Adrenal gland (tissue), 9 donors: ENCODE measurements at regions not wholly inside any gene's neighbourhood (a gene's known extent, or its start where the extent isn't known, plus 50 kb on each side); places are given as distances from the start of the nearest gene placed in this dataset.

Experiments used
- DNase-seq, 7 donors: peaks; one replicate each; pipeline ENCODE4 v3.0.0-alpha.2; 2019 to 2020
- H3K27ac ChIP-seq, 5 donors: fragments of 200-600 bp; sonication (generic) in 4 of 5; 1 replicate in 3 of 5; 2 replicates in 2 of 5; pipeline versions ENCODE4 v1.5.1 to v1.8.0; 2016 to 2020; ENCODE audit warnings: mild to moderate bottlenecking in 1 of 5
- H3K27me3 ChIP-seq: fragments of 200-600 bp; 2 replicates; pipeline ENCODE4 v1.8.0; 2021
- H3K36me3 ChIP-seq, 2 donors: fragments of 200-600 bp; replicated peaks in 1 of 2; 1 replicate in 1 of 2; 2 replicates in 1 of 2; pipeline versions ENCODE4 v1.5.1 to v1.8.0; 2018 to 2022
- H3K4me1 ChIP-seq, 2 donors: fragments of 200-600 bp; replicated peaks in 1 of 2; 1 replicate in 1 of 2; 2 replicates in 1 of 2; pipeline versions ENCODE4 v1.5.1 to v1.8.0; 2018 to 2021
- H3K4me3 ChIP-seq, 4 donors: fragments of 200-600 bp; sonication (generic) in 3 of 4; one replicate each; pipeline ENCODE4 v1.5.1; 2016 to 2018
- H3K9me3 ChIP-seq, 3 donors: fragments of 200-600 bp; sonication (generic) in 1 of 3; replicated peaks in 1 of 3; 1 replicate in 2 of 3; 2 replicates in 1 of 3; pipeline versions ENCODE4 v1.5.1 to v1.8.0; 2016 to 2021
- CTCF ChIP-seq, 6 experiments: fragments of 450-650 bp in 4 of 6; fragments of 200-600 bp in 2 of 6; sonication (generic) in 1 of 6; IDR thresholded peaks; 1 replicate in 5 of 6; 2 replicates in 1 of 6; pipeline versions ENCODE4 v1.5.1 to v1.8.0; 2016 to 2021; ENCODE audit warnings: antibody characterized with exemption in 6 of 6, mild to moderate bottlenecking in 2 of 6, moderate library complexity in 1 of 6
- POLR2A ChIP-seq, 2 donors: fragments of 450-650 bp; IDR thresholded peaks; one replicate each; pipeline ENCODE4 v1.6.1; 2017; ENCODE audit warnings: antibody characterized with exemption in 2 of 2, mild to moderate bottlenecking in 2 of 2, moderate library complexity in 1 of 2
- WGBS, 4 donors: extraction: QIAGEN DNeasy Blood & Tissue Kit in 2 of 4; methylation state at CpG; one replicate each; pipeline versions ENCODE4 v1.1.5 to v1.1.7; 2013 to 2017; 5-methylcytosine and 5-hydroxymethylcytosine counted together
- intact Hi-C, 2 donors: fragments of 100-400 bp; cut with DNase I; formaldehyde crosslinking; loops; one replicate each; pipeline versions ENCODE4 v1.14.1 to v1.15.0; 2022 to 2023
- donor health status: healthy with polysubstance abuse.
- donor health status: Bipolar disorder and iron deficiency.
- donor health status: DM: yes; HTN: yes; CAD: no.
- donor health status: DM: no; HTN: no; CAD: no.
- donor health status: DM: no; HTN: no; CAD: no.

DNA sequence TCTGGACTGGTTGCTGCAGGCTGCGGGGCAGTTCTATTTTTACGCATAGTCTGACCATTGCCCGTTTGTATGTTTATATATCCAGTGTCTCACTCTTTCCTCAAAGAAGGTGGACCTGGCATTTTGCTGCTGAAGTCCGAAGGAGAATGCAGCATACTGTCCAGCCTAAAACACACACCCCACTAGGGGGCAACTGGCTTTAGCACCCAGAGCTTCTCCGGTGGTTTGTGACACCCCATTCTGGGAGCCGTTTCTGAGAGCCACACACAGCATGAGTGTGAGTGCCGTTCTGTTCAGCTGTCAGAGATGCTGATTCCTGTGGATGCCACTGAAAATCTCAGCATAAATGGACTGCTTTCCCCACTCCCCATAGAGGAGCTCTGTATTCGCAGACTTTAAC is 290.5 kb upstream of the TAS2R1 start:
- intact Hi-C loops = no loop called here

DNA sequence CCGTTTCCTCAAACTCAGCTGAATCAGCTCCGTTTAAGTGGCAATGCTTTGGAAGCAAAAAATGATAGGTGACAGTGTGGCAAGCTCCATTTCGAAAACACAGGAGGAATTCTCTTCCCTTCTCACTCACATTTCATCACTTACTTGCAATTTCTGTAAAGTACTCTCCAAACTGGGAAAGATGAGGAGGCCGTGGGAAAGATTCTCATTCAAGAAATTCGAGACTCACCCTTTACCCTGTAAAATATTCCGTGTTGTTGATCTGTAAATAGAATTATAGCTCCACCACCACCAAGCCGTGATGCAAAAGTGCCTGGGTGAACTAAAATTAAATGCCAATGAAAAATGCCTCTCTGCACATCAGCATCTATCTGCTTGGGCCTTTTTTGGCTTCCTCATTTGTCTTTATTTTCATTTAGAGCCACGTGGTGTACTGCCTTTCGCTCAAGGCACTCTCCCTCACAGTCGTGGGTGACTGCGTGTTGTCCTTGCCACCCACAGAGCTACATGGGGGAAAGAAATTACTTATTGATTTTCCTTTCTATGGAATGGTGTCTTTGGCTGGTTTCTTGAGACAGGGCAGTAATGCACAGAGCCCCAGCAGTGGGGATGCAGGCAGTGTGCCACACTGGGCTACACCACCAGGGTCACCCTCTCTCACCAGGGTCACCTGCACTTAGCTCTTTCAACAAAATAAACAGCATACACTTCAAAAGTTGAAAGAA is 289.3 kb upstream of the TAS2R1 start:
- no peak for DNase-seq
- Histone ChIP-seq H3K36me3 (no peaks in the 10 kb centered on the region), H3K4me1 (no peaks in the 10 kb centered on the region), H3K27ac (no peak overlapping the region), H3K4me3 (no peak overlapping the region), H3K27me3 (no peaks in the 10 kb centered on the region), H3K9me3 (no peaks in the 10 kb centered on the region)
- WGBS, 4 donors = 59 to 68% (median 60%) methylated on average over 11 of the region's 11 CpGs
- TF ChIP-seq POLR2A (IDR thresholded peaks at IDR 0.05) (no peak), CTCF (IDR thresholded peaks at IDR 0.05) (no peak)
- intact Hi-C loops = no loop called here

More for the DNA sequence above, 290.5 kb upstream of the TAS2R1 start:
- Histone ChIP-seq H3K9me3 (no peaks in the 10 kb centered on the region), H3K27me3 (no peaks in the 10 kb centered on the region), H3K4me1 (no peaks in the 10 kb centered on the region), H3K36me3 (no peaks in the 10 kb centered on the region), H3K4me3 (no peak overlapping the region), H3K27ac (no peak overlapping the region)
- no peak for DNase-seq
- TF ChIP-seq POLR2A (IDR thresholded peaks at IDR 0.05) (no peak), CTCF (IDR thresholded peaks at IDR 0.05) (no peak)
- WGBS, 4 donors = 83 to 88% (median 86%) methylated on average over 6 to 8 of the region's 8 CpGs

DNA sequence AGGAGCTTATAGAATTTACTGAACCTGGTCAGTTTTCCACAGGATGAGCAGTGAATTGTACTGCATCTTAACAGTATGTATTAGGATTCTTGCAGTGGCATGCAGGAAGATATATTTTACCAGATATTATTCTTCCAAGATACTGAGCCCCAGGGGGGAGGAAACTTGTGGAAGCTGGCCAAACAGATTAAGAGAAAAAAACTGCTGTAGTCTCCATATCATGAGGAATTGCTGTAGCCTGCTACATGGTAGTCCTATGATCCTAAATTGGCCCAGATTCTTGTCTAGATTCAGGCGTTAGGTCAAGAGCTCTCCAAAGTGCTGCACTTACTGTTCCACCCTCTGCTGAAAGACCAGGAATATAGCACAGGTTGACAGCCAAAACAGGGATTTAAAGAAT is 275.5 kb upstream of the TAS2R1 start:
- Histone ChIP-seq H3K4me3 (no peak overlapping the region), H3K27ac (no peak overlapping the region), H3K27me3 (no peaks in the 10 kb centered on the region), H3K4me1 (no peaks in the 10 kb centered on the region), H3K9me3 (no peaks in the 10 kb centered on the region), H3K36me3 (no peaks in the 10 kb centered on the region)
- TF ChIP-seq POLR2A (IDR thresholded peaks at IDR 0.05) = no peak
- no peak for TF ChIP-seq CTCF (IDR thresholded peaks at IDR 0.05)
- intact Hi-C loops = no loop called here
- DNase-seq = no peak
- WGBS, 4 donors = 29 to 47% (median 41%) methylated on average over 1 of the region's 1 CpG

DNA sequence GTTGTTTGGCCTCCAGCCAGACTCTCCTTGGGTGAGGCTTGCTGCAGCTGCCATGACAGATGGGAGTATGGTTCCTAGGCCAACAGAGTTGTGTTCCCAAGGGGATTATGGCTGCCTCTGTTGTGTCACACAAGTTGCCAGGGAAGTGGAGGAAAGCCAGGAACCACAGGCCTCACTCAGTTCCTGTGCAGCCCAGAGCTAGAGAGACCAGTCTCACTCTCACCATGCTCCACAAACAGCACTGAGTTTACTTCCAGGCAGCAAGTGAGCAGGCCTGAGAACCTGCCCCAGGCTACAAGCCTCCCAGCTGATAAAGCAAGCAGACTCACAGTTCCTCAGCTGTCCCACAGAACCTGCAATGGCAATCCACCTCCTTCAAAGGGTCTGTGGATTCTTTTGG is 273.6 kb upstream of the TAS2R1 start:
- H3K27ac ChIP-seq = no peak overlapping the region
- H3K4me1 ChIP-seq = no peaks in the 10 kb centered on the region
- intact Hi-C loops = no loop called here
- H3K27me3 ChIP-seq = no peaks in the 10 kb centered on the region
- no peak for DNase-seq
- no peak overlapping the region for H3K4me3 ChIP-seq
- H3K36me3 ChIP-seq = no peaks in the 10 kb centered on the region
- H3K9me3 ChIP-seq = no peaks in the 10 kb centered on the region
- TF ChIP-seq CTCF (IDR thresholded peaks at IDR 0.05) (no peak), POLR2A (IDR thresholded peaks at IDR 0.05) (no peak)
